A549 (cell line): ENCODE measurements at regions not wholly inside any gene's neighbourhood (a gene's known extent, or its start where the extent isn't known, plus 50 kb on each side); places are given as distances from the start of the nearest gene placed in this dataset.

Experiments
- CHD2 ChIP-seq: fragments of 150-350 bp; IDR thresholded peaks from 2 replicates; pipeline ENCODE4 v1.6.1; 2014; ENCODE audit warnings: low read length; ENCODE audit not compliant: partially characterized antibody
- POLR2A ChIP-seq: IDR thresholded peaks from 2 replicates; pipeline ENCODE4 v1.6.1; 2012; ENCODE audit warnings: mild to moderate bottlenecking, low read length

GRCh38 chr6:21521276-21521675 is 72.3 kb upstream of the SOX4 start:
- TF ChIP-seq POLR2A (no peak), CHD2 (no peak)
